ENCODE measurements at regions not wholly inside any gene's neighbourhood (a gene's known extent, or its start where the extent isn't known, plus 50 kb on each side); places are given as distances from the start of the nearest gene placed in this dataset.

GRCh38 chr15:62474771-62475124, 309.7 kb upstream of the C2CD4B start:
- no peak for DNase-seq

GRCh38 chr15:62475591-62475990, 310.5 kb upstream of the C2CD4B start:
- no peak for DNase-seq

- DNase-seq = no peak
Observed at GRCh38 chr15:62476163-62476562, 311.1 kb upstream of the C2CD4B start.

GRCh38 chr15:62477929-62478328, 312.8 kb upstream of the C2CD4B start:
- no peak for DNase-seq

GRCh38 chr15:62482785-62483429, 317.8 kb upstream of the C2CD4B start:
- no peak for DNase-seq

- no peak for DNase-seq
Observed at GRCh38 chr15:62483814-62484213, 318.7 kb upstream of the C2CD4B start.

GRCh38 chr15:62485170-62485720, 320.2 kb upstream of the C2CD4B start:
- no peak for DNase-seq

- no peak for DNase-seq
Observed at GRCh38 chr15:62486041-62486440, 321.0 kb upstream of the C2CD4B start.

GRCh38 chr15:62488387-62488786, 323.3 kb upstream of the C2CD4B start:
- DNase-seq = no peak

GRCh38 chr15:62491642-62492041, 326.6 kb upstream of the C2CD4B start:
- DNase-seq = no peak

GRCh38 chr15:62492900-62493299, 327.8 kb upstream of the C2CD4B start:
- DNase-seq = peak; percentile 45

GRCh38 chr15:62494197-62494596, 329.1 kb upstream of the C2CD4B start:
- no peak for DNase-seq

GRCh38 chr15:62495670-62496614, 330.9 kb upstream of the C2CD4B start:
- DNase-seq = peak; percentile 16

GRCh38 chr15:62497356-62497755, 332.3 kb upstream of the C2CD4B start:
- DNase-seq = no peak

GRCh38 chr15:62498278-62498677, 333.2 kb upstream of the C2CD4B start:
- no peak for DNase-seq

GRCh38 chr15:62498712-62499111, 333.6 kb upstream of the C2CD4B start:
- no peak for DNase-seq

GRCh38 chr15:62500325-62500724, 335.2 kb upstream of the C2CD4B start:
- no peak for DNase-seq

- DNase-seq = no peak
Observed at GRCh38 chr15:62502451-62502850, 337.4 kb upstream of the C2CD4B start.

GRCh38 chr15:62503451-62503850, 338.4 kb upstream of the C2CD4B start:
- no peak for DNase-seq

GRCh38 chr15:62505762-62506161, 340.7 kb upstream of the C2CD4B start:
- no peak for DNase-seq

- DNase-seq = no peak
Observed at GRCh38 chr15:62506217-62506805, 341.2 kb upstream of the C2CD4B start.

GRCh38 chr15:62509395-62509958, 344.4 kb upstream of the C2CD4B start:
- DNase-seq = no peak

GRCh38 chr15:62510791-62511190, 345.7 kb upstream of the C2CD4B start:
- DNase-seq = no peak
